IPS DF 6.9 (cell line): ENCODE measurements at regions not wholly inside any gene's neighbourhood (a gene's known extent, or its start where the extent isn't known, plus 50 kb on each side); places are given as distances from the start of the nearest gene placed in this dataset.
A peak's percentile ranks its signal among the peaks of the same experiment; 100 is the strongest.

Experiments
- DNase-seq: peaks from one replicate; pipeline ENCODE4 v3.0.0-alpha.2; 2013; ENCODE audit warnings: low read depth, low spot score
- H3K27ac ChIP-seq: one replicate; pipeline ENCODE4 v1.5.1; 2013; ENCODE audit warnings: low read length, control low read depth
- H3K27me3 ChIP-seq: 2 replicates; pipeline ENCODE4 v1.6.1; 2013; ENCODE audit warnings: mild to moderate bottlenecking, low read length; ENCODE audit not compliant: control insufficient read depth, insufficient read depth
- H3K36me3 ChIP-seq: 2 replicates; pipeline ENCODE4 v1.6.1; 2013; ENCODE audit warnings: low read length; ENCODE audit not compliant: control insufficient read depth, insufficient read depth
- H3K4me1 ChIP-seq: 2 replicates; pipeline ENCODE4 v1.6.1; 2013; ENCODE audit warnings: low read length; ENCODE audit not compliant: control insufficient read depth, insufficient read depth
- H3K4me3 ChIP-seq: 2 replicates; pipeline ENCODE4 v1.5.1; 2013; ENCODE audit warnings: mild to moderate bottlenecking, low read length
- H3K9me3 ChIP-seq: 2 replicates; pipeline ENCODE4 v1.6.1; 2013; ENCODE audit warnings: low read length, inconsistent platforms; ENCODE audit not compliant: control insufficient read depth, insufficient read depth
- WGBS: extraction: QIAGEN DNeasy Blood & Tissue Kit; methylation state at CpG from one replicate; pipeline ENCODE4 v1.1.7; 2013; ENCODE audit warnings: mixed read lengths, missing lambda C conversion rate; ENCODE audit not compliant: insufficient read length, insufficient coverage; 5-methylcytosine and 5-hydroxymethylcytosine counted together

DNA sequence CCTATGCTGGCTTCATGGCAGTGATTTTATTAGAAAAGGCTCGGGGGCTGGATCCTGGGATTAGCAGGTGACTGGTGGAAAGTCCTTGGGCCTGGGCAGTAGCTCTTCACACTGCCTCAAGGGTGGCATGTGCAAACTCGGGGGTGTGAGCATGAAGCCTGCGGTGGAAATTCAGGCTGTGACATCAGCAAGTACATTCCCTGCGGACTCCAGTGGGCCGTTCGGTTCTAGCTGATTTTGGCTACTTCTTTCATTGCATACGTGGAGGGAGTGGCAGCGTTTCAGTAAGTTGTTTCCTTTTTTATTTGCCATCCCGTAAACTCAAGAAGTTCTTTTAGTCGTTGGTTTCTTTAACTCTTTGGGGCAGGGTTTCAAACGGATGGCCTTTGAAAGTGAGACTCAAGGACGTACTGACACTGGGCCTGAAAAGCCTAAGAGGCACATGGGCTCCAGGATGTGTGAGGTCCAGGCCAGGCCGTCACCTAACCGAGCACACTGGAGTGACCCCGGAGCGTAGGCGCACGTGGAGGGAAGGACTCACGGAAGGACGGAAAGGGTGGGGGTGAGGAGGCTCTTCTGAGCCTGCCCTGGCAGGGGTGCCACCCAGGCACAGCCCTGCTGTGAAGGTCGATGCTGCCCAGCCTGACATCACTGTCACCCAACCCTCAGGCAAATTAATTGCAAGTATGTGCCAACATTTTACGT is 104.0 kb upstream of the FRMD1 start:
- Histone ChIP-seq H3K36me3 (no peaks in the 10 kb centered on the region), H3K27ac (no peak overlapping the region), H3K9me3 (no peaks in the 10 kb centered on the region), H3K27me3 (no peaks in the 10 kb centered on the region), H3K4me3 (no peak overlapping the region), H3K4me1 (peaks cover 8% of the 10 kb centered on the region)
- DNase-seq: no peak
- no CpG with 5 or more reads among the region's 22 CpGs for WGBS

- DNase-seq: no peak
- Histone ChIP-seq H3K27me3 (no peaks in the 10 kb centered on the region), H3K9me3 (no peaks in the 10 kb centered on the region), H3K4me3 (no peak overlapping the region), H3K4me1 (peaks cover 8% of the 10 kb centered on the region), H3K27ac (no peak overlapping the region), H3K36me3 (no peaks in the 10 kb centered on the region)
- WGBS: no CpG with 5 or more reads among the region's 8 CpGs
These were observed 103.4 kb upstream of the FRMD1 start for GRCh38 chr6:168182366-168182765.

GRCh38 chr6:168181876-168182275 is 102.9 kb upstream of the FRMD1 start:
- no CpG with 5 or more reads among the region's 11 CpGs for WGBS
- no peaks in the 10 kb centered on the region for H3K9me3 ChIP-seq
- no peak overlapping the region for H3K27ac ChIP-seq
- no peak for DNase-seq
- H3K27me3 ChIP-seq: no peaks in the 10 kb centered on the region
- no peaks in the 10 kb centered on the region for H3K36me3 ChIP-seq
- peaks cover 8% of the 10 kb centered on the region for H3K4me1 ChIP-seq
- H3K4me3 ChIP-seq: no peak overlapping the region

- no peak overlapping the region for H3K27ac ChIP-seq
These were observed 102.3 kb upstream of the FRMD1 start for GRCh38 chr6:168181316-168181715.

GRCh38 chr6:168180548-168181011 is 101.6 kb upstream of the FRMD1 start:
- no CpG with 5 or more reads among the region's 19 CpGs for WGBS

More at GRCh38 chr6:168181316-168181715, 102.3 kb upstream of the FRMD1 start:
- H3K9me3 ChIP-seq: no peaks in the 10 kb centered on the region
- H3K36me3 ChIP-seq: no peaks in the 10 kb centered on the region
- no peaks in the 10 kb centered on the region for H3K27me3 ChIP-seq
- H3K4me3 ChIP-seq: no peak overlapping the region
- no peak for DNase-seq
- peaks cover 8% of the 10 kb centered on the region for H3K4me1 ChIP-seq
- no CpG with 5 or more reads among the region's 6 CpGs for WGBS

GRCh38 chr6:168179702-168180382 is 100.8 kb upstream of the FRMD1 start:
- no peaks in the 10 kb centered on the region for H3K27me3 ChIP-seq
- no peaks in the 10 kb centered on the region for H3K9me3 ChIP-seq
- no peak for DNase-seq
- H3K27ac ChIP-seq: no peak overlapping the region
- no CpG with 5 or more reads among the region's 25 CpGs for WGBS
- H3K4me1 ChIP-seq: peaks cover 8% of the 10 kb centered on the region
- H3K4me3 ChIP-seq: no peak overlapping the region
- no peaks in the 10 kb centered on the region for H3K36me3 ChIP-seq

More at GRCh38 chr6:168180548-168181011, 101.6 kb upstream of the FRMD1 start:
- DNase-seq: no peak
- Histone ChIP-seq H3K4me3 (no peak overlapping the region), H3K27ac (no peak overlapping the region), H3K27me3 (no peaks in the 10 kb centered on the region), H3K36me3 (no peaks in the 10 kb centered on the region), H3K9me3 (no peaks in the 10 kb centered on the region), H3K4me1 (peaks cover 8% of the 10 kb centered on the region)

- DNase-seq: no peak
- no CpG with 5 or more reads among the region's 16 CpGs for WGBS
- H3K27me3 ChIP-seq: no peaks in the 10 kb centered on the region
- H3K4me3 ChIP-seq: no peak overlapping the region
- no peaks in the 10 kb centered on the region for H3K9me3 ChIP-seq
- no peak overlapping the region for H3K27ac ChIP-seq
- H3K4me1 ChIP-seq: peaks cover 8% of the 10 kb centered on the region
- no peaks in the 10 kb centered on the region for H3K36me3 ChIP-seq
These were observed 100.1 kb upstream of the FRMD1 start for GRCh38 chr6:168179133-168179532.

GRCh38 chr6:168177103-168177891 is 98.3 kb upstream of the FRMD1 start:
- Histone ChIP-seq H3K27ac (no peak overlapping the region), H3K4me3 (no peak overlapping the region), H3K36me3 (no peaks in the 10 kb centered on the region), H3K27me3 (no peaks in the 10 kb centered on the region), H3K4me1 (peaks cover 8% of the 10 kb centered on the region), H3K9me3 (no peaks in the 10 kb centered on the region)
- no CpG with 5 or more reads among the region's 8 CpGs for WGBS
- no peak for DNase-seq

DNA sequence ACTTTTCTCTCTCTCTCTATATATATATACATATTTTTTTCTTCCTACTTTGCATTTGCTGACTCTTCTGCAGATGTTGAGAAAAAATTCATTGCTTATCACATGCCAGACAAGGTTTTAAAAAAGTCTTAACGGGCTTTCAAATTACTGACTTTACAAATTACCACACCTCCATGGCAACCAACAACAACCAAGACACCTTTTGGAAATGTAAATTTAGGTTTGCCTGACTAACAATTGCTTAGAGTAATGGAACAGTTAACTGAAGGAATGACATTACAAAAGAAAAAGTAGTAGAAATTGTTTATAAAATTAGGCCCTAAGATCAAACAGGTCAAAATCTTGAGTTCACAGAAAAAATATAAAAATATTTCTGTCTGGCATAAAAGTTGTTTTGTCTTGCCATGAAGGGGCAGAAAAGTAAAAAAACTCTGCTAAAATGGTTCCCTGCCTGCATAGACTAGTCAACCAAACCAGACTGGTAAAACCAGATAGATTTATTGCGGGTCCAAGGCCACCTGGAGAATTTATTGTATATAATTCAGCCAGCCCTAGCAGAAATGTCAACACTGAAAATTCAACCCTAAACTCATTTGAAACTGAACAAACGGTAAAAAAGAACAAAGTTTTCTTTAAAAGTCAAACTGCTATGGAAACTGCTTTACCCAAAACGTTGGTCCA is 92.8 kb upstream of the FRMD1 start:
- Histone ChIP-seq H3K9me3 (no peaks in the 10 kb centered on the region), H3K27ac (no peak overlapping the region), H3K4me1 (no peaks in the 10 kb centered on the region), H3K27me3 (no peaks in the 10 kb centered on the region), H3K36me3 (no peaks in the 10 kb centered on the region), H3K4me3 (no peak overlapping the region)
- peak; percentile 58 for DNase-seq
- WGBS: no CpG with 5 or more reads among the region's 4 CpGs
